DMS153 treated with DMSO at 0.1 percent for 48 hours (cell line): ENCODE measurements at regions not wholly inside any gene's neighbourhood (a gene's known extent, or its start where the extent isn't known, plus 50 kb on each side); places are given as distances from the start of the nearest gene placed in this dataset.
"Not testable (repeated sequence)": the region's sequence is repeated elsewhere in the genome, so short reads cannot be mapped to it uniquely, and the experiment has no call there.

ENCODE experiments used
- DNase-seq: peaks from one replicate; lab custom pipeline; 2025; ENCODE audit not compliant: unreplicated experiment; lab: John Stamatoyannopoulos, UW

- DNase-seq = no peak
Measured at GRCh38 chr5:62791059-62791458, 212.4 kb downstream of the LRRC70 start.

- DNase-seq = peak; percentile 29
Measured at GRCh38 chr5:62790348-62790747, 211.7 kb downstream of the LRRC70 start.

- no peak for DNase-seq
Measured at GRCh38 chr5:62786099-62786498, 207.5 kb downstream of the LRRC70 start.

- no peak for DNase-seq
Measured at GRCh38 chr5:62785588-62785987, 207.0 kb downstream of the LRRC70 start.

- DNase-seq = no peak
Measured at GRCh38 chr5:62783374-62784057, 204.9 kb downstream of the LRRC70 start.

- no peak for DNase-seq
Measured at GRCh38 chr5:62780888-62781287, 202.3 kb downstream of the LRRC70 start.

GRCh38 chr5:62780230-62780629, 201.6 kb downstream of the LRRC70 start:
- DNase-seq = no peak

- peak; percentile 6 for DNase-seq
Measured at GRCh38 chr5:62779010-62779422, 200.4 kb downstream of the LRRC70 start.

GRCh38 chr5:62778316-62779009, 199.8 kb downstream of the LRRC70 start:
- DNase-seq = no peak

- not testable (repeated sequence) for DNase-seq
Measured at GRCh38 chr5:62777081-62777480, 198.5 kb downstream of the LRRC70 start.

GRCh38 chr5:62776592-62776991, 198.0 kb downstream of the LRRC70 start:
- DNase-seq = not testable (repeated sequence)

- no peak for DNase-seq
Measured at GRCh38 chr5:62773460-62773859, 194.8 kb downstream of the LRRC70 start.

- DNase-seq = no peak
Measured at GRCh38 chr5:62771341-62771740, 192.7 kb downstream of the LRRC70 start.

GRCh38 chr5:62767650-62768049, 189.0 kb downstream of the LRRC70 start:
- DNase-seq = no peak

GRCh38 chr5:62767077-62767476, 188.5 kb downstream of the LRRC70 start:
- DNase-seq = no peak

- no peak for DNase-seq
Measured at GRCh38 chr5:62762503-62762902, 183.9 kb downstream of the LRRC70 start.

- not testable (repeated sequence) for DNase-seq
Measured at GRCh38 chr5:62757686-62758085, 179.1 kb downstream of the LRRC70 start.

- DNase-seq = not testable (repeated sequence)
Measured at GRCh38 chr5:62752998-62753367, 174.4 kb downstream of the LRRC70 start.

GRCh38 chr5:62752056-62752997, 173.7 kb downstream of the LRRC70 start:
- DNase-seq = not testable (repeated sequence)

GRCh38 chr5:62742207-62742606, 163.6 kb downstream of the LRRC70 start:
- no peak for DNase-seq

GRCh38 chr5:62741761-62742160, 163.1 kb downstream of the LRRC70 start:
- no peak for DNase-seq

GRCh38 chr5:62737766-62738165, 159.1 kb downstream of the LRRC70 start:
- DNase-seq = no peak
